Skeletal muscle satellite cell (primary cell): ENCODE measurements at regions not wholly inside any gene's neighbourhood (a gene's known extent, or its start where the extent isn't known, plus 50 kb on each side); places are given as distances from the start of the nearest gene placed in this dataset.

ENCODE experiments used
- H3K27me3 ChIP-seq: 2 replicates; pipeline ENCODE4 v1.7.0; 2013; ENCODE audit warnings: low read length; ENCODE audit not compliant: control insufficient read depth, insufficient read depth
- H3K36me3 ChIP-seq: 2 replicates; pipeline ENCODE4 v1.7.0; 2013; ENCODE audit warnings: mild to moderate bottlenecking, control low read depth, low read length; ENCODE audit not compliant: insufficient read depth
- H3K4me1 ChIP-seq: 2 replicates; pipeline ENCODE4 v1.7.0; 2013; ENCODE audit warnings: low read length; ENCODE audit not compliant: control insufficient read depth, insufficient read depth
- H3K4me2 ChIP-seq: 2 replicates; pipeline ENCODE4 v1.7.0; 2013; ENCODE audit warnings: mild to moderate bottlenecking, low read length
- H3K4me3 ChIP-seq: 2 replicates; pipeline ENCODE4 v1.7.0; 2013; ENCODE audit warnings: low read length
- H3K9ac ChIP-seq: 2 replicates; pipeline ENCODE4 v1.7.0; 2013; ENCODE audit warnings: mild to moderate bottlenecking, low read depth, low read length, moderate library complexity
- H3K9me3 ChIP-seq: replicated peaks from 2 replicates; pipeline ENCODE4 v1.7.0; 2013; ENCODE audit warnings: mild to moderate bottlenecking, control low read depth, low read length

- H3K9me3 ChIP-seq: peaks cover 7% of the 10 kb centered on the region
- H3K27me3 ChIP-seq: no peaks in the 10 kb centered on the region
- no peak overlapping the region for H3K4me3 ChIP-seq
- no peaks in the 10 kb centered on the region for H3K4me1 ChIP-seq
- H3K36me3 ChIP-seq: no peaks in the 10 kb centered on the region
- no peak overlapping the region for H3K4me2 ChIP-seq
- H3K9ac ChIP-seq: no peak overlapping the region
These were observed 687.9 kb upstream of the AADAT start for GRCh38 chr4:170777663-170778062.

- Histone ChIP-seq H3K36me3 (no peaks in the 10 kb centered on the region), H3K9ac (no peak overlapping the region), H3K4me2 (no peak overlapping the region), H3K9me3 (peaks cover 7% of the 10 kb centered on the region), H3K27me3 (no peaks in the 10 kb centered on the region), H3K4me1 (no peaks in the 10 kb centered on the region), H3K4me3 (no peak overlapping the region)
These were observed 687.2 kb upstream of the AADAT start for GRCh38 chr4:170776983-170777382.

GRCh38 chr4:170775851-170776250, 686.1 kb upstream of the AADAT start:
- no peak overlapping the region for H3K4me3 ChIP-seq
- no peak overlapping the region for H3K4me2 ChIP-seq
- no peaks in the 10 kb centered on the region for H3K36me3 ChIP-seq
- peaks cover 7% of the 10 kb centered on the region for H3K9me3 ChIP-seq
- H3K4me1 ChIP-seq: no peaks in the 10 kb centered on the region
- no peaks in the 10 kb centered on the region for H3K27me3 ChIP-seq
- no peak overlapping the region for H3K9ac ChIP-seq

- no peaks in the 10 kb centered on the region for H3K4me1 ChIP-seq
- peaks cover 7% of the 10 kb centered on the region for H3K9me3 ChIP-seq
- H3K27me3 ChIP-seq: no peaks in the 10 kb centered on the region
- no peaks in the 10 kb centered on the region for H3K36me3 ChIP-seq
- H3K4me3 ChIP-seq: no peak overlapping the region
- H3K4me2 ChIP-seq: no peak overlapping the region
- no peak overlapping the region for H3K9ac ChIP-seq
These were observed 684.0 kb upstream of the AADAT start for GRCh38 chr4:170773709-170774273.

- Histone ChIP-seq H3K9ac (no peak overlapping the region), H3K4me1 (no peaks in the 10 kb centered on the region), H3K9me3 (peaks cover 6% of the 10 kb centered on the region), H3K4me3 (no peak overlapping the region), H3K4me2 (no peak overlapping the region), H3K27me3 (no peaks in the 10 kb centered on the region), H3K36me3 (no peaks in the 10 kb centered on the region)
These were observed 682.7 kb upstream of the AADAT start for GRCh38 chr4:170772429-170772828.

- Histone ChIP-seq H3K36me3 (no peaks in the 10 kb centered on the region), H3K27me3 (no peaks in the 10 kb centered on the region), H3K4me2 (no peak overlapping the region), H3K9ac (no peak overlapping the region), H3K4me1 (no peaks in the 10 kb centered on the region), H3K4me3 (no peak overlapping the region), H3K9me3 (peaks cover 2% of the 10 kb centered on the region)
These were observed 680.9 kb upstream of the AADAT start for GRCh38 chr4:170770664-170771063.

- Histone ChIP-seq H3K9ac (no peak overlapping the region), H3K36me3 (no peaks in the 10 kb centered on the region), H3K9me3 (peaks cover 2% of the 10 kb centered on the region), H3K4me3 (no peak overlapping the region), H3K4me2 (no peak overlapping the region), H3K4me1 (no peaks in the 10 kb centered on the region), H3K27me3 (no peaks in the 10 kb centered on the region)
These were observed 680.1 kb upstream of the AADAT start for GRCh38 chr4:170769862-170770261.

- H3K4me2 ChIP-seq: no peak overlapping the region
These were observed 669.2 kb upstream of the AADAT start for GRCh38 chr4:170758988-170759387.

GRCh38 chr4:170750519-170750918, 660.8 kb upstream of the AADAT start:
- no peak overlapping the region for H3K4me3 ChIP-seq
- H3K4me2 ChIP-seq: no peak overlapping the region
- H3K36me3 ChIP-seq: no peaks in the 10 kb centered on the region
- no peak overlapping the region for H3K9ac ChIP-seq
- H3K9me3 ChIP-seq: no peaks in the 10 kb centered on the region
- no peaks in the 10 kb centered on the region for H3K4me1 ChIP-seq
- no peaks in the 10 kb centered on the region for H3K27me3 ChIP-seq

More at GRCh38 chr4:170758988-170759387, 669.2 kb upstream of the AADAT start:
- Histone ChIP-seq H3K9ac (no peak overlapping the region), H3K4me3 (no peak overlapping the region), H3K4me1 (no peaks in the 10 kb centered on the region), H3K27me3 (no peaks in the 10 kb centered on the region), H3K36me3 (no peaks in the 10 kb centered on the region), H3K9me3 (no peaks in the 10 kb centered on the region)

GRCh38 chr4:170748975-170749374, 659.2 kb upstream of the AADAT start:
- Histone ChIP-seq H3K4me2 (no peak overlapping the region), H3K4me1 (no peaks in the 10 kb centered on the region), H3K36me3 (no peaks in the 10 kb centered on the region), H3K27me3 (no peaks in the 10 kb centered on the region), H3K9ac (no peak overlapping the region), H3K9me3 (no peaks in the 10 kb centered on the region), H3K4me3 (no peak overlapping the region)

GRCh38 chr4:170743633-170744032, 653.9 kb upstream of the AADAT start:
- no peak overlapping the region for H3K9ac ChIP-seq
- no peaks in the 10 kb centered on the region for H3K36me3 ChIP-seq
- no peaks in the 10 kb centered on the region for H3K4me1 ChIP-seq
- no peaks in the 10 kb centered on the region for H3K9me3 ChIP-seq
- no peak overlapping the region for H3K4me3 ChIP-seq
- H3K4me2 ChIP-seq: no peak overlapping the region
- H3K27me3 ChIP-seq: no peaks in the 10 kb centered on the region

GRCh38 chr4:170741856-170742255, 652.1 kb upstream of the AADAT start:
- Histone ChIP-seq H3K4me3 (no peak overlapping the region), H3K4me2 (no peak overlapping the region), H3K9me3 (no peaks in the 10 kb centered on the region), H3K36me3 (no peaks in the 10 kb centered on the region), H3K27me3 (no peaks in the 10 kb centered on the region), H3K4me1 (no peaks in the 10 kb centered on the region), H3K9ac (no peak overlapping the region)
